Stimulated activated CD4-positive, alpha-beta T cell treated with anti-CD3 and anti-CD28 coated beads, Interleukin-4, amount 100 ng/mL, for 1 hour (primary cell): ENCODE measurements at regions not wholly inside any gene's neighbourhood (a gene's known extent, or its start where the extent isn't known, plus 50 kb on each side); places are given as distances from the start of the nearest gene placed in this dataset.

Experiments used
- DNase-seq: peaks from one replicate; pipeline ENCODE4 v3.0.0-alpha.2; 2020

- DNase-seq = no peak
Observed at GRCh38 chr7:42485301-42485766, 248.3 kb upstream of the GLI3 start.

GRCh38 chr7:42483886-42484285 is 246.9 kb upstream of the GLI3 start:
- DNase-seq = no peak

GRCh38 chr7:42479816-42480633 is 243.0 kb upstream of the GLI3 start:
- no peak for DNase-seq

- no peak for DNase-seq
Observed at GRCh38 chr7:42479452-42479815, 242.4 kb upstream of the GLI3 start.

- no peak for DNase-seq
Observed at GRCh38 chr7:42478717-42479116, 241.7 kb upstream of the GLI3 start.

- DNase-seq = no peak
Observed at GRCh38 chr7:42476255-42476654, 239.2 kb upstream of the GLI3 start.

GRCh38 chr7:42475082-42475481 is 238.1 kb upstream of the GLI3 start:
- DNase-seq = no peak

- no peak for DNase-seq
Observed at GRCh38 chr7:42473099-42473498, 236.1 kb upstream of the GLI3 start.

- no peak for DNase-seq
Observed at GRCh38 chr7:42471573-42472174, 234.7 kb upstream of the GLI3 start.

GRCh38 chr7:42469341-42469740 is 232.3 kb upstream of the GLI3 start:
- DNase-seq = no peak

- DNase-seq = no peak
Observed at GRCh38 chr7:42468471-42468870, 231.5 kb upstream of the GLI3 start.

GRCh38 chr7:42461537-42461936 is 224.5 kb upstream of the GLI3 start:
- DNase-seq = no peak

GRCh38 chr7:42460933-42461332 is 223.9 kb upstream of the GLI3 start:
- DNase-seq = no peak

GRCh38 chr7:42460148-42460547 is 223.1 kb upstream of the GLI3 start:
- DNase-seq = no peak

- DNase-seq = no peak
Observed at GRCh38 chr7:42457663-42458062, 220.7 kb upstream of the GLI3 start.

GRCh38 chr7:42456756-42457276 is 219.8 kb upstream of the GLI3 start:
- DNase-seq = no peak

GRCh38 chr7:42456267-42456666 is 219.3 kb upstream of the GLI3 start:
- DNase-seq = no peak

- no peak for DNase-seq
Observed at GRCh38 chr7:42453931-42454361, 216.9 kb upstream of the GLI3 start.

GRCh38 chr7:42452356-42452755 is 215.3 kb upstream of the GLI3 start:
- no peak for DNase-seq

- no peak for DNase-seq
Observed at GRCh38 chr7:42449431-42449830, 212.4 kb upstream of the GLI3 start.

- DNase-seq = no peak
Observed at GRCh38 chr7:42448901-42449300, 211.9 kb upstream of the GLI3 start.

- DNase-seq = no peak
Observed at GRCh38 chr7:42445691-42446090, 208.7 kb upstream of the GLI3 start.

- no peak for DNase-seq
Observed at GRCh38 chr7:42440951-42441350, 203.9 kb upstream of the GLI3 start.

- DNase-seq = no peak
Observed at GRCh38 chr7:42432644-42433043, 195.6 kb upstream of the GLI3 start.
